ENCODE measurements at regions not wholly inside any gene's neighbourhood (a gene's known extent, or its start where the extent isn't known, plus 50 kb on each side); places are given as distances from the start of the nearest gene placed in this dataset.
"Not testable (repeated sequence)": the region's sequence is repeated elsewhere in the genome, so short reads cannot be mapped to it uniquely, and the experiment has no call there.

- Histone ChIP-seq H3F3A (ENCODE audit: insufficient read depth, low read length) (no peaks in the 10 kb centered on the region), H3K27me3 (ENCODE audit: insufficient read depth, low read length) (peaks cover 4% of the 10 kb centered on the region; the same call in 1 of the 2 replicates), H3K9ac (ENCODE audit: low read length) (no peak overlapping the region), H3K36me3 (ENCODE audit: insufficient read depth, low read length) (no peaks in the 10 kb centered on the region), H4K20me1 (ENCODE audit: insufficient read depth, low read length) (no peaks in the 10 kb centered on the region), H3K79me2 (ENCODE audit: insufficient read depth, low read length) (no peaks in the 10 kb centered on the region), H2AFZ (ENCODE audit: low read length) (no peak overlapping the region), H3K9me3 (ENCODE audit: low read length) (no peaks in the 10 kb centered on the region), H3K4me2 (ENCODE audit: low read length) (no peak overlapping the region), H3K4me3 (ENCODE audit: low read depth, low read length, poor library complexity, severe bottlenecking) (no peak overlapping the region), H3K9me2 (ENCODE audit: low read depth, low read length) (no peaks in the 10 kb centered on the region), H3K4me1 (ENCODE audit: insufficient read depth, low read length, severe bottlenecking) (no peaks in the 10 kb centered on the region), H3K27ac (ENCODE audit: low read depth, low read length, poor library complexity, severe bottlenecking) (no peak overlapping the region)
- no peak for TF ChIP-seq CTCF (IDR thresholded peaks at IDR 0.05; ENCODE audit: low read length)
- no peak for TF ChIP-seq EZH2 (IDR thresholded peaks at IDR 0.05; ENCODE audit: borderline replicate concordance, low read length)
Measured at GRCh38 chr9:89687848-89688247, 83.0 kb downstream of the GADD45G start.

- not testable (repeated sequence) for H3K4me3 ChIP-seq (ENCODE audit: low read depth, low read length, poor library complexity, severe bottlenecking); H4K20me1 ChIP-seq (ENCODE audit: insufficient read depth, low read length); H3K79me2 ChIP-seq (ENCODE audit: insufficient read depth, low read length); H3K4me1 ChIP-seq (ENCODE audit: insufficient read depth, low read length, severe bottlenecking); H3F3A ChIP-seq (ENCODE audit: insufficient read depth, low read length); H3K4me2 ChIP-seq (ENCODE audit: low read length); H3K9me3 ChIP-seq (ENCODE audit: low read length); H3K9ac ChIP-seq (ENCODE audit: low read length); H3K36me3 ChIP-seq (ENCODE audit: insufficient read depth, low read length); H3K27me3 ChIP-seq (ENCODE audit: insufficient read depth, low read length); H3K9me2 ChIP-seq (ENCODE audit: low read depth, low read length); H2AFZ ChIP-seq (ENCODE audit: low read length); H3K27ac ChIP-seq (ENCODE audit: low read depth, low read length, poor library complexity, severe bottlenecking)
Measured at GRCh38 chr9:89689321-89689720, 84.5 kb downstream of the GADD45G start.

- Histone ChIP-seq H3K27me3 (ENCODE audit: insufficient read depth, low read length) (no peaks in the 10 kb centered on the region), H3K36me3 (ENCODE audit: insufficient read depth, low read length) (no peaks in the 10 kb centered on the region), H4K20me1 (ENCODE audit: insufficient read depth, low read length) (no peaks in the 10 kb centered on the region), H3K9me3 (ENCODE audit: low read length) (no peaks in the 10 kb centered on the region), H3K4me1 (ENCODE audit: insufficient read depth, low read length, severe bottlenecking) (no peaks in the 10 kb centered on the region), H3K4me2 (ENCODE audit: low read length) (no peak overlapping the region), H2AFZ (ENCODE audit: low read length) (no peak overlapping the region), H3K9ac (ENCODE audit: low read length) (no peak overlapping the region), H3K9me2 (ENCODE audit: low read depth, low read length) (no peaks in the 10 kb centered on the region), H3F3A (ENCODE audit: insufficient read depth, low read length) (no peaks in the 10 kb centered on the region), H3K27ac (ENCODE audit: low read depth, low read length, poor library complexity, severe bottlenecking) (no peak overlapping the region), H3K4me3 (ENCODE audit: low read depth, low read length, poor library complexity, severe bottlenecking) (no peak overlapping the region), H3K79me2 (ENCODE audit: insufficient read depth, low read length) (no peaks in the 10 kb centered on the region)
- no peak for TF ChIP-seq CTCF (IDR thresholded peaks at IDR 0.05; ENCODE audit: low read length)
- TF ChIP-seq EZH2 (IDR thresholded peaks at IDR 0.05; ENCODE audit: borderline replicate concordance, low read length): no peak
Measured at GRCh38 chr9:89690334-89690912, 85.6 kb downstream of the GADD45G start.

GRCh38 chr9:89695441-89695891, 90.7 kb downstream of the GADD45G start:
- Histone ChIP-seq H3K4me2 (ENCODE audit: low read length) (no peak overlapping the region), H3K27ac (ENCODE audit: low read depth, low read length, poor library complexity, severe bottlenecking) (no peak overlapping the region), H3K9ac (ENCODE audit: low read length) (no peak overlapping the region), H4K20me1 (ENCODE audit: insufficient read depth, low read length) (no peaks in the 10 kb centered on the region), H3K4me3 (ENCODE audit: low read depth, low read length, poor library complexity, severe bottlenecking) (no peak overlapping the region), H3K27me3 (ENCODE audit: insufficient read depth, low read length) (no peaks in the 10 kb centered on the region), H3K4me1 (ENCODE audit: insufficient read depth, low read length, severe bottlenecking) (no peaks in the 10 kb centered on the region), H3K9me2 (ENCODE audit: low read depth, low read length) (no peaks in the 10 kb centered on the region), H3K9me3 (ENCODE audit: low read length) (no peaks in the 10 kb centered on the region), H3F3A (ENCODE audit: insufficient read depth, low read length) (no peaks in the 10 kb centered on the region), H3K36me3 (ENCODE audit: insufficient read depth, low read length) (no peaks in the 10 kb centered on the region), H2AFZ (ENCODE audit: low read length) (no peak overlapping the region), H3K79me2 (ENCODE audit: insufficient read depth, low read length) (no peaks in the 10 kb centered on the region)
- no peak for TF ChIP-seq CTCF (IDR thresholded peaks at IDR 0.05; ENCODE audit: low read length)
- TF ChIP-seq EZH2 (IDR thresholded peaks at IDR 0.05; ENCODE audit: borderline replicate concordance, low read length): no peak

GRCh38 chr9:89695979-89696378, 91.2 kb downstream of the GADD45G start:
- H2AFZ ChIP-seq (ENCODE audit: low read length); H3K9me3 ChIP-seq (ENCODE audit: low read length); H3K4me2 ChIP-seq (ENCODE audit: low read length); H3K79me2 ChIP-seq (ENCODE audit: insufficient read depth, low read length); H3K9ac ChIP-seq (ENCODE audit: low read length); H3K27ac ChIP-seq (ENCODE audit: low read depth, low read length, poor library complexity, severe bottlenecking); H3F3A ChIP-seq (ENCODE audit: insufficient read depth, low read length); H3K36me3 ChIP-seq (ENCODE audit: insufficient read depth, low read length); H3K9me2 ChIP-seq (ENCODE audit: low read depth, low read length); H3K4me3 ChIP-seq (ENCODE audit: low read depth, low read length, poor library complexity, severe bottlenecking); H3K27me3 ChIP-seq (ENCODE audit: insufficient read depth, low read length); H3K4me1 ChIP-seq (ENCODE audit: insufficient read depth, low read length, severe bottlenecking); H4K20me1 ChIP-seq (ENCODE audit: insufficient read depth, low read length): not testable (repeated sequence)

Measured in OCI-LY1 (cell line).